Skin of body (tissue), 1 donor: ENCODE measurements at regions not wholly inside any gene's neighbourhood (a gene's known extent, or its start where the extent isn't known, plus 50 kb on each side); places are given as distances from the start of the nearest gene placed in this dataset.

Source experiments
- DNase-seq: peaks from one replicate; lab custom pipeline; 2025; lab: John Stamatoyannopoulos, UW

- DNase-seq = no peak
These were observed 330.6 kb downstream of the CYRIA start for GRCh38 chr2:16334886-16335603.

- no peak for DNase-seq
These were observed 331.3 kb downstream of the CYRIA start for GRCh38 chr2:16334366-16334765.

- no peak for DNase-seq
These were observed 332.0 kb downstream of the CYRIA start for GRCh38 chr2:16333681-16334080.

GRCh38 chr2:16332681-16333557, 332.7 kb downstream of the CYRIA start:
- no peak for DNase-seq

GRCh38 chr2:16331772-16332171, 333.9 kb downstream of the CYRIA start:
- DNase-seq = no peak

GRCh38 chr2:16330982-16331381, 334.7 kb downstream of the CYRIA start:
- no peak for DNase-seq

GRCh38 chr2:16330571-16330970, 335.1 kb downstream of the CYRIA start:
- no peak for DNase-seq

- DNase-seq = no peak
These were observed 335.6 kb downstream of the CYRIA start for GRCh38 chr2:16330012-16330411.

GRCh38 chr2:16329421-16329820, 336.2 kb downstream of the CYRIA start:
- no peak for DNase-seq

- DNase-seq = no peak
These were observed 337.0 kb downstream of the CYRIA start for GRCh38 chr2:16328521-16329190.

- no peak for DNase-seq
These were observed 338.3 kb downstream of the CYRIA start for GRCh38 chr2:16327326-16327725.

- DNase-seq = no peak
These were observed 338.8 kb downstream of the CYRIA start for GRCh38 chr2:16326711-16327300.

GRCh38 chr2:16325976-16326510, 339.6 kb downstream of the CYRIA start:
- no peak for DNase-seq

GRCh38 chr2:16325016-16325975, 340.3 kb downstream of the CYRIA start:
- no peak for DNase-seq

- DNase-seq = no peak
These were observed 341.1 kb downstream of the CYRIA start for GRCh38 chr2:16324544-16324937.

GRCh38 chr2:16323551-16324543, 341.8 kb downstream of the CYRIA start:
- DNase-seq = no peak

- DNase-seq = no peak
These were observed 342.5 kb downstream of the CYRIA start for GRCh38 chr2:16323126-16323520.

- no peak for DNase-seq
These were observed 343.1 kb downstream of the CYRIA start for GRCh38 chr2:16322308-16323125.
